ENCODE measurements at regions not wholly inside any gene's neighbourhood (a gene's known extent, or its start where the extent isn't known, plus 50 kb on each side); places are given as distances from the start of the nearest gene placed in this dataset.

- TF ChIP-seq CHD7 (IDR thresholded peaks at IDR 0.05; ENCODE audit: insufficient replicate concordance, low read length), result no peak
- no peak for TF ChIP-seq SP4 (IDR thresholded peaks at IDR 0.05; ENCODE audit: low read length)
- TF ChIP-seq SRF (IDR thresholded peaks at IDR 0.05; ENCODE audit: low read depth, low read length), result no peak
Measured at GRCh38 chr20:39541136-39541803, 579.1 kb downstream of the DHX35 start (continued).
